Osteocyte (in vitro differentiated cells): ENCODE measurements at regions not wholly inside any gene's neighbourhood (a gene's known extent, or its start where the extent isn't known, plus 50 kb on each side); places are given as distances from the start of the nearest gene placed in this dataset.

Source experiments
- DNase-seq: peaks from one replicate; pipeline ENCODE4 v3.0.0; 2021; ENCODE audit warnings: mixed read lengths; ENCODE audit not compliant: unreplicated experiment; ENCODE audit errors: extremely low spot score
- H3K27ac Mint-ChIP-seq: one replicate; pipeline ENCODE4 v1.8.0; 2021; ENCODE audit warnings: mild to moderate bottlenecking, mixed read lengths; ENCODE audit not compliant: unreplicated experiment
- H3K27me3 Mint-ChIP-seq: one replicate; pipeline ENCODE4 v1.8.0; 2021; ENCODE audit warnings: mixed read lengths; ENCODE audit not compliant: unreplicated experiment
- H3K36me3 Mint-ChIP-seq: one replicate; pipeline ENCODE4 v1.8.0; 2021; ENCODE audit warnings: mixed read lengths; ENCODE audit not compliant: unreplicated experiment
- H3K4me1 Mint-ChIP-seq: one replicate; pipeline ENCODE4 v1.8.0; 2021; ENCODE audit warnings: mixed read lengths; ENCODE audit not compliant: unreplicated experiment
- H3K4me3 Mint-ChIP-seq: one replicate; pipeline ENCODE4 v1.8.0; 2021; ENCODE audit warnings: mild to moderate bottlenecking, moderate library complexity, mixed read lengths; ENCODE audit not compliant: unreplicated experiment
- H3K9me3 Mint-ChIP-seq: one replicate; pipeline ENCODE4 v1.8.0; 2021; ENCODE audit warnings: mixed read lengths; ENCODE audit not compliant: unreplicated experiment
- CTCF ChIP-seq: fragments of 200-600 bp; sonication (generic); IDR thresholded peaks from 2 replicates; pipeline ENCODE4 v1.5.0; 2021; ENCODE audit warnings: antibody characterized with exemption, mild to moderate bottlenecking, moderate library complexity

DNA sequence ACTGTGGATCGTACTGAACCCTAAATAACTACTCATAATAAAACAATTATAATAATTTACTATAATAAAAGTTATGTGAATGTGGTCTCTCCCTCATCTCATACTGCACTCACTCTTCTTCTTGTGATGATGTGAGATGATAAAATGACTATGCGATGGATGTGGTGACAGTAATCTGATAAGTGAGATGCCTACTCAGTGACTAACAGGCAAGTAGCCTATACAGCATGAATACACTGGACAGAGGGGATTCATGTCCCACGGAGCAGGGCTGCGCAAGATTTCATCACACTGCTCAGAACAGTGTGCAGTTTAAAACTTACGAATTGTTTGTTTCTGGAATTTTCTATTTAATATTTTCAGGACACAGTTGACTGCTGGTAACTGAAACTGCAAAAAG, 304.0 kb downstream of the DUSP10 start:
- no peaks in the 10 kb centered on the region for H3K36me3 Mint-ChIP-seq
- peaks cover 24% of the 10 kb centered on the region for H3K4me1 Mint-ChIP-seq
- TF ChIP-seq CTCF: no peak
- H3K27ac Mint-ChIP-seq: no peak overlapping the region
- no peak for DNase-seq
- no peaks in the 10 kb centered on the region for H3K9me3 Mint-ChIP-seq
- H3K27me3 Mint-ChIP-seq: no peaks in the 10 kb centered on the region
- no peak overlapping the region for H3K4me3 Mint-ChIP-seq

GRCh38 chr1:221439008-221439746, 302.7 kb downstream of the DUSP10 start:
- H3K36me3 Mint-ChIP-seq: no peaks in the 10 kb centered on the region
- no peak overlapping the region for H3K4me3 Mint-ChIP-seq
- peak overlapping the region; percentile 71 for H3K27ac Mint-ChIP-seq
- H3K4me1 Mint-ChIP-seq: peaks cover 24% of the 10 kb centered on the region
- H3K27me3 Mint-ChIP-seq: no peaks in the 10 kb centered on the region
- no peaks in the 10 kb centered on the region for H3K9me3 Mint-ChIP-seq
- no peak for DNase-seq
- TF ChIP-seq CTCF: no peak

- Mint-ChIP-seq H3K36me3 (no peaks in the 10 kb centered on the region), H3K27ac (peak overlapping the region; percentile 84), H3K27me3 (no peaks in the 10 kb centered on the region), H3K4me1 (peaks cover 24% of the 10 kb centered on the region), H3K4me3 (no peak overlapping the region), H3K9me3 (no peaks in the 10 kb centered on the region)
- no peak for DNase-seq
- TF ChIP-seq CTCF: no peak
These were observed 302.0 kb downstream of the DUSP10 start for GRCh38 chr1:221439747-221440501.

DNA sequence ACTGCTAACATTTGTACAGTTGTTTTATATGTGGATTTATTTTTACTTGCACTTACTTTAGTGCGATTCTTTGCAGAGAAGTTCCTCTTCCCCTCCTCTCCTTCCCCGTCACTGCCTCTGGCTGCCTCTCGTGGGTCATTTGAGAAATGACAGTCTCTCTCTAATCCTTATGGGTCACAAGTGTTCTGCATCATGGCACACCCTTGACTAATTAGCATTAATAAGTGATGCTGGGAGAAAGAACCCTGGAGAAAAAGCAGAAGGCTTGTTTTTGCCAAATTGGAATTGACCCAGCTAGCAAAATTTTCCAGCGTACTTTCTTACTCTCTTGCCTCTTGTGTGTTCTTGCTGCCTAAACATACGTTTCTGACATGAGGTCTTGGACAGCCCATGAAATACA, 301.2 kb downstream of the DUSP10 start:
- TF ChIP-seq CTCF: no peak
- no peak overlapping the region for H3K4me3 Mint-ChIP-seq
- H3K27ac Mint-ChIP-seq: peak overlapping the region; percentile 84
- H3K4me1 Mint-ChIP-seq: peaks cover 24% of the 10 kb centered on the region
- no peaks in the 10 kb centered on the region for H3K36me3 Mint-ChIP-seq
- no peak for DNase-seq
- no peaks in the 10 kb centered on the region for H3K9me3 Mint-ChIP-seq
- no peaks in the 10 kb centered on the region for H3K27me3 Mint-ChIP-seq

DNA sequence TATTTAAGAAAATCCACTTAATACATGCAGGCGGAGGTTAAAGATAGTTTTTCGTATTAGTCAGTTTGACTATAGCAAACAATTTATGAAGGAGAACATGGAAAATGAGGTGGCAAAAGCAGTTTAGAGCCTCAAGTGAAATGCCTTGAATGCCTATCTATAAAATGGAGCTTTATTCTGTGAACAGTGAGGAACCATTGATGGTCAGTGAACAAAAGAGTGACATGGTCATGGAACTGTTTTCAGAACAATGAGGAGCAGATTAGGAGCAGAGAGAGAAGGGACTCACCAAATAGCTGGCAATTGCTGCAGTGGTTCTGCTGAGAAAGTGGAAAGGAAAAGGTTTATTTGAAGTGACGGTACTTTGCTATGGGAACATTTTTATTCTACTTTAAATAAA, 299.8 kb downstream of the DUSP10 start:
- Mint-ChIP-seq H3K36me3 (no peaks in the 10 kb centered on the region), H3K4me3 (no peak overlapping the region), H3K4me1 (peaks cover 24% of the 10 kb centered on the region), H3K9me3 (no peaks in the 10 kb centered on the region), H3K27me3 (peaks cover 2% of the 10 kb centered on the region), H3K27ac (no peak overlapping the region)
- no peak for TF ChIP-seq CTCF
- DNase-seq: no peak
